NOMO-1 treated with dmso at 0.1 percent for 144 hours (cell line): ENCODE measurements at regions not wholly inside any gene's neighbourhood (a gene's known extent, or its start where the extent isn't known, plus 50 kb on each side); places are given as distances from the start of the nearest gene placed in this dataset.

Experiments
- DNase-seq: peaks from one replicate; lab custom pipeline; 2025; ENCODE audit not compliant: unreplicated experiment; lab: John Stamatoyannopoulos, UW

- no peak for DNase-seq
These were observed 145.8 kb upstream of the MEF2C start for GRCh38 chr5:89028595-89029285.

- no peak for DNase-seq
These were observed 141.1 kb upstream of the MEF2C start for GRCh38 chr5:89024045-89024444.

GRCh38 chr5:89020926-89021610 is 138.1 kb upstream of the MEF2C start:
- no peak for DNase-seq

GRCh38 chr5:89016741-89017303 is 133.8 kb upstream of the MEF2C start:
- DNase-seq = no peak

GRCh38 chr5:89015409-89015808 is 132.4 kb upstream of the MEF2C start:
- no peak for DNase-seq

- no peak for DNase-seq
These were observed 129.1 kb upstream of the MEF2C start for GRCh38 chr5:89011778-89012711.

GRCh38 chr5:89010512-89010911 is 127.5 kb upstream of the MEF2C start:
- DNase-seq = no peak

GRCh38 chr5:89008291-89008690 is 125.3 kb upstream of the MEF2C start:
- DNase-seq = no peak

GRCh38 chr5:89005990-89006389 is 123.0 kb upstream of the MEF2C start:
- no peak for DNase-seq

- no peak for DNase-seq
These were observed 121.4 kb upstream of the MEF2C start for GRCh38 chr5:89004379-89004778.

GRCh38 chr5:89003563-89004036 is 120.6 kb upstream of the MEF2C start:
- no peak for DNase-seq

- DNase-seq = no peak
These were observed 116.9 kb upstream of the MEF2C start for GRCh38 chr5:88999853-89000252.

GRCh38 chr5:88997937-88998336 is 115.0 kb upstream of the MEF2C start:
- no peak for DNase-seq

GRCh38 chr5:88984040-88984439 is 101.1 kb upstream of the MEF2C start:
- no peak for DNase-seq

GRCh38 chr5:88979726-88980125 is 96.7 kb upstream of the MEF2C start:
- no peak for DNase-seq

- peak; percentile 35 for DNase-seq
These were observed 96.3 kb upstream of the MEF2C start for GRCh38 chr5:88979244-88979643.

GRCh38 chr5:88976914-88977313 is 93.9 kb upstream of the MEF2C start:
- DNase-seq = no peak

- no peak for DNase-seq
These were observed 84.9 kb upstream of the MEF2C start for GRCh38 chr5:88967633-88968585.

- DNase-seq = no peak
These were observed 81.8 kb upstream of the MEF2C start for GRCh38 chr5:88964831-88965230.

- DNase-seq = no peak
These were observed 74.0 kb upstream of the MEF2C start for GRCh38 chr5:88957013-88957412.
